ENCODE measurements at regions not wholly inside any gene's neighbourhood (a gene's known extent, or its start where the extent isn't known, plus 50 kb on each side); places are given as distances from the start of the nearest gene placed in this dataset.

- TF ChIP-seq CTCF (conservative IDR thresholded peaks at IDR 0.05; ENCODE audit: low read length), result no peak
- no peak for TF ChIP-seq EZH2phosphoT487 (IDR thresholded peaks at IDR 0.05; ENCODE audit: borderline replicate concordance, low read depth, low read length)
Measured at GRCh38 chr15:87614704-87615103, 641.8 kb downstream of the NTRK3 start.

Data from OCI-LY7 (cell line).